MCF 10A (cell line): ENCODE measurements at regions not wholly inside any gene's neighbourhood (a gene's known extent, or its start where the extent isn't known, plus 50 kb on each side); places are given as distances from the start of the nearest gene placed in this dataset.

Experiments
- BruUV-seq: library from RNA; stranded (reverse); fragments of 400-500 nt; replicated peaks from 2 replicates; lab custom pipeline; 2021; lab: Mats Ljungman, UMichigan
- CTCF ChIA-PET: fragments of 300-600 bp; sonication (Branson Sonifier 250); formaldehyde crosslinking; extraction: SDS; loops from one replicate; lab custom pipeline; 2021; ENCODE audit warnings: antibody characterized with exemption, inconsistent platforms; lab: Yijun Ruan, JAX
- POLR2A ChIA-PET: fragments of 300-600, 350-650 bp; sonication (Branson Sonifier 250); formaldehyde crosslinking; extraction: SDS; loops from one replicate; lab custom pipeline; 2020; ENCODE audit warnings: antibody characterized with exemption, inconsistent platforms; lab: Yijun Ruan, JAX
- DNase-seq: peaks from one replicate; pipeline ENCODE4 v3.0.0-alpha.2; 2018; ENCODE audit not compliant: unreplicated experiment
- H3K27ac Mint-ChIP-seq: one replicate; pipeline ENCODE4 v1.8.0; 2022; ENCODE audit warnings: mild to moderate bottlenecking, low read depth, mixed read lengths; ENCODE audit not compliant: unreplicated experiment
- H3K27me3 Mint-ChIP-seq: one replicate; pipeline ENCODE4 v1.8.0; 2022; ENCODE audit warnings: mixed read lengths; ENCODE audit not compliant: insufficient read depth, unreplicated experiment
- H3K36me3 Mint-ChIP-seq: one replicate; pipeline ENCODE4 v1.8.0; 2022; ENCODE audit warnings: mild to moderate bottlenecking, moderate library complexity, mixed read lengths; ENCODE audit not compliant: insufficient read depth, unreplicated experiment
- H3K4me1 Mint-ChIP-seq: one replicate; pipeline ENCODE4 v1.8.0; 2022; ENCODE audit warnings: mixed read lengths; ENCODE audit not compliant: insufficient read depth, unreplicated experiment
- H3K4me3 Mint-ChIP-seq: one replicate; pipeline ENCODE4 v1.8.0; 2022; ENCODE audit warnings: mild to moderate bottlenecking, moderate library complexity, mixed read lengths; ENCODE audit not compliant: unreplicated experiment
- H3K9me3 Mint-ChIP-seq: one replicate; pipeline ENCODE4 v1.8.0; 2022; ENCODE audit warnings: mixed read lengths; ENCODE audit not compliant: unreplicated experiment
- CTCF ChIP-seq: fragments of 200-600 bp; IDR thresholded peaks from one replicate; pipeline ENCODE4 v1.8.0; 2022; ENCODE audit warnings: antibody characterized with exemption, mild to moderate bottlenecking; ENCODE audit not compliant: unreplicated experiment
- intact Hi-C: fragments of 100-400 bp; cut with micrococcal nuclease; formaldehyde crosslinking; loops from 2 replicates; pipeline ENCODE4 v1.14.1; 2022

- ChIA-PET CTCF (interaction anchor here (0.7 to 1.3 kb wide), 3 partner anchors 13 to 166 kb away, joined by 3 to 4 read pairs (median 4); no protein-coding TSS in a partner anchor), POLR2A (interaction anchor here (0.5 kb wide), 1 partner anchor 127 kb away, joined by 4 read pairs; no protein-coding TSS in a partner anchor)
- H3K27me3 Mint-ChIP-seq: peaks cover 11% of the 10 kb centered on the region
- no TSS peak for BruUV-seq
- no peaks in the 10 kb centered on the region for H3K9me3 Mint-ChIP-seq
- H3K27ac Mint-ChIP-seq: no peak overlapping the region
- no peak for DNase-seq
- no peak overlapping the region for H3K4me3 Mint-ChIP-seq
- H3K4me1 Mint-ChIP-seq: no peaks in the 10 kb centered on the region
- intact Hi-C loops: no loop called here
- no peak for TF ChIP-seq CTCF
- no peaks in the 10 kb centered on the region for H3K36me3 Mint-ChIP-seq
These were observed 75.3 kb upstream of the E2F3 start for GRCh38 chr6:20326422-20326728.

- Mint-ChIP-seq H3K4me3 (no peak overlapping the region), H3K27me3 (peaks cover 11% of the 10 kb centered on the region), H3K27ac (no peak overlapping the region), H3K9me3 (no peaks in the 10 kb centered on the region), H3K36me3 (no peaks in the 10 kb centered on the region), H3K4me1 (no peaks in the 10 kb centered on the region)
- no peak for DNase-seq
- no peak for TF ChIP-seq CTCF
- ChIA-PET CTCF (interaction anchor here (0.7 to 1.3 kb wide), 2 partner anchors 16 to 49 kb away, joined by 3 to 4 read pairs; no protein-coding TSS in a partner anchor), POLR2A (no interaction called here)
- BruUV-seq: no TSS peak
- intact Hi-C loops: no loop called here
These were observed 74.5 kb upstream of the E2F3 start for GRCh38 chr6:20327141-20327540.

- TF ChIP-seq CTCF: no peak
- DNase-seq: no peak
- peaks cover 11% of the 10 kb centered on the region for H3K27me3 Mint-ChIP-seq
- ChIA-PET CTCF (interaction anchor here (1.1 kb wide), 1 partner anchor 237 kb away, joined by 3 read pairs; no protein-coding TSS in a partner anchor), POLR2A (interaction anchor here (0.6 to 0.8 kb wide), 2 partner anchors 76 to 209 kb away, joined by 3 read pairs; no protein-coding TSS in a partner anchor)
- H3K9me3 Mint-ChIP-seq: no peaks in the 10 kb centered on the region
- H3K4me1 Mint-ChIP-seq: no peaks in the 10 kb centered on the region
- no peaks in the 10 kb centered on the region for H3K36me3 Mint-ChIP-seq
- no TSS peak for BruUV-seq
- no peak overlapping the region for H3K27ac Mint-ChIP-seq
- H3K4me3 Mint-ChIP-seq: no peak overlapping the region
- intact Hi-C loops: no loop called here
These were observed 73.3 kb upstream of the E2F3 start for GRCh38 chr6:20328266-20328923.

- Mint-ChIP-seq H3K36me3 (no peaks in the 10 kb centered on the region), H3K27ac (no peak overlapping the region), H3K4me3 (no peak overlapping the region), H3K4me1 (no peaks in the 10 kb centered on the region), H3K9me3 (no peaks in the 10 kb centered on the region), H3K27me3 (peaks cover 11% of the 10 kb centered on the region)
- ChIA-PET CTCF (no interaction called here), POLR2A (interaction anchor here (0.6 kb wide), 1 partner anchor 209 kb away, joined by 3 read pairs; no protein-coding TSS in a partner anchor)
- no TSS peak for BruUV-seq
- TF ChIP-seq CTCF: no peak
- no peak for DNase-seq
- intact Hi-C loops: no loop called here
These were observed 72.8 kb upstream of the E2F3 start for GRCh38 chr6:20328924-20329300.
